C4-2B (cell line): ENCODE measurements at regions not wholly inside any gene's neighbourhood (a gene's known extent, or its start where the extent isn't known, plus 50 kb on each side); places are given as distances from the start of the nearest gene placed in this dataset.

Experiments used
- H3K27ac ChIP-seq: fragments of 450-650 bp; 2 replicates; pipeline ENCODE4 v1.5.1; 2017
- CTCF ChIP-seq: fragments of 450-650 bp; conservative IDR thresholded peaks from 2 replicates; pipeline ENCODE4 v1.5.1; 2017; ENCODE audit warnings: mild to moderate bottlenecking
- ZFX ChIP-seq: fragments of 450-650 bp; IDR thresholded peaks from 2 replicates; pipeline ENCODE4 v1.6.1; 2017

GRCh38 chr1:4108758-4109627, 208.9 kb upstream of the C1orf174 start:
- no peak overlapping the region for H3K27ac ChIP-seq
- no peak for TF ChIP-seq ZFX
- no peak for TF ChIP-seq CTCF

- no peak for TF ChIP-seq ZFX
- no peak for TF ChIP-seq CTCF
- H3K27ac ChIP-seq: no peak overlapping the region
These were observed 209.5 kb upstream of the C1orf174 start for GRCh38 chr1:4109628-4109940.

GRCh38 chr1:4110888-4111287, 210.8 kb upstream of the C1orf174 start:
- H3K27ac ChIP-seq: no peak overlapping the region
- no peak for TF ChIP-seq ZFX
- TF ChIP-seq CTCF: no peak

GRCh38 chr1:4113897-4114296, 213.8 kb upstream of the C1orf174 start:
- no peak overlapping the region for H3K27ac ChIP-seq
- no peak for TF ChIP-seq CTCF
- no peak for TF ChIP-seq ZFX

GRCh38 chr1:4115191-4115900, 215.3 kb upstream of the C1orf174 start:
- TF ChIP-seq CTCF (no peak), ZFX (no peak)
- H3K27ac ChIP-seq: no peak overlapping the region

GRCh38 chr1:4117196-4117595, 217.1 kb upstream of the C1orf174 start:
- H3K27ac ChIP-seq: no peak overlapping the region
- TF ChIP-seq CTCF (no peak), ZFX (no peak)

- TF ChIP-seq CTCF: no peak
- no peak for TF ChIP-seq ZFX
These were observed 218.9 kb upstream of the C1orf174 start for GRCh38 chr1:4118746-4119515.

More at GRCh38 chr1:4118746-4119515, 218.9 kb upstream of the C1orf174 start:
- H3K27ac ChIP-seq: no peak overlapping the region
